GM21360 (cell line): ENCODE measurements at regions not wholly inside any gene's neighbourhood (a gene's known extent, or its start where the extent isn't known, plus 50 kb on each side); places are given as distances from the start of the nearest gene placed in this dataset.
"Not testable (repeated sequence)": the region's sequence is repeated elsewhere in the genome, so short reads cannot be mapped to it uniquely, and the experiment has no call there.

Source experiments
- ATAC-seq: cut with Tn5 transposase; IDR thresholded peaks from one replicate; pipeline ENCODE4 v1.9.1; 2021; ENCODE audit warnings: mild to moderate bottlenecking, moderate library complexity; ENCODE audit not compliant: unreplicated experiment

DNA sequence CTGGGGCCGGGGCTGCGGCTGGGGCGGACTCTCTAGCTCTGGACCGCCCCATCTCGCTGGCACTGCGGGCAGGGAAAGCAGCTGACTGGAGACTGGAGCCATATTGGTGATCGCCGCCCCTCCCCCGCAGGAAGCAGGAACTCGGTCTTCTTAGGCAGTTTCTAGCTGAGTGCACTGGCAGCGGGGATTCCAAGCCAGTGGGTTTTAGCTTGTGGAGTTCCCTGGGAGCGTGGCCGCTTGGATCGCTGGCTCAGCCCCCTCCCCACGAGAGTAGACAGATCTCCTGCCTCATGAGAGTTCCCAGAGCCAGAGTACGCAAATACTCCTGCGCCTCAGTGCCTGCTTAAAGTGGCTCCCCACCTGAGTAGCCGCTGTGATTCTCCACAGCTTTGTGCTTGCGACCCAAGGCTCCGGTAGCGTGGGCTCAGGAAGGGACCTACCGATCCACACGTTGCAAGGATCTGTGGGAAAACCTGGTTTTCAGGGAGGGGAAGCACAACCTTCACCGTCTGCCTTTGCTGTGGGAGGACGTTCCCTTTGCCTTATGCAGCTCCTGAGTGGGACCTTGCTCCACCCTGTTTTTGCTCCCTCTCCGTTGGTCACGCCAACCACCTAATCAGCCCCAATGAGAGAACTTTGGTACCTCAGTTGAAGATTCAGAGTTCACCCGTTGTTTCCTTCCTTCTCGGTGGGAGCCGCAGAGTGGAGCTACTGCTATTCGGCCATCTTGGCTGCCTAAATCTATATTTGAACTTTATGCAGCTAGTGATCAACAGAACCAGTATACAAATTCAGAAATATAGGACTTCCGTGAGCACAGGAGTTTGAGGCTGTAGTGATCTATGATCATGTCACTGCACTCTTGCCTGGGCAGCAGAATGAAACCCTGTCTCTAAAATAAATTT lies 803.9 kb upstream of the PCDH10 start:
- no peak for ATAC-seq

GRCh38 chr4:132346016-132346415 lies 803.1 kb upstream of the PCDH10 start:
- no peak for ATAC-seq

- not testable (repeated sequence) for ATAC-seq
Measured at GRCh38 chr4:132351606-132352005, 797.5 kb upstream of the PCDH10 start.

- no peak for ATAC-seq
Measured at GRCh38 chr4:132382243-132382642, 766.9 kb upstream of the PCDH10 start.

GRCh38 chr4:132383571-132384199 lies 765.4 kb upstream of the PCDH10 start:
- ATAC-seq: no peak

DNA sequence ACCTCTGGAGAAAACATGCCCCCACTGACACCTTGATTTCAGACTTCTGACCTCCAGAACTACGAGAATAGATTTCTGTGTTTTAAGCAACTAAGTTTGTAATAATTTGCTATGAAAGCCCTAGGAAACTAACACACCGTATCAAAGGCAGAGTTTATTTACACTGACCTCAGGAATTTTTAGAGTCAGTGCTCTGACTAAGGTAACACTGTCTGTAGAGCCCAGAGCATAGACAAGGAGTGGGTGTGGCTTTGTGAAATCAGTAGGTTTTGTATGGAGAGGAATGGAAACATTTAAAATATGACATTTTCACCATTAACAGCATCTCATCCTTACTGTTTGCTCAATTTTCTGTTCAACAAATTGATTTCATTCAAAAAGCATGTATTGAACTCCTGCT lies 764.4 kb upstream of the PCDH10 start:
- ATAC-seq: no peak

GRCh38 chr4:132386130-132386529 lies 763.0 kb upstream of the PCDH10 start:
- no peak for ATAC-seq

DNA sequence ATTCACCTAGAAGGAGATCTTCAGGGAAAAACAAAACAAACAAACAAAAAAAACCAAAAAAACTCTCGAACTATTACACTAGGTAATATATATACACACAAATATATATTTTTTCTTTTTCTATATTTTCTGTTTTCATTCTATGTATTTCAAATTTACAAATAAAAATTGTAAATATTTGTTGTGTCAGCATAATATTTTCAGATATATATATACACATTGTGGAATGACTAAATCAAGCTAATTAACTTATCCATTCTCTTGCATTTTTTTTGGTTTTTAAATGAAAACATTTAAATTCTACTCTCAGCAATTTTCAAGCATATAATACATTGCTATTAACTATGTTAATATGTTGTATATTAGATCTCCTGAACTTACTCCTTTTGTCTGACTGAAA lies 762.0 kb upstream of the PCDH10 start:
- ATAC-seq: no peak

GRCh38 chr4:132395561-132395960 lies 753.5 kb upstream of the PCDH10 start:
- ATAC-seq: no peak

DNA sequence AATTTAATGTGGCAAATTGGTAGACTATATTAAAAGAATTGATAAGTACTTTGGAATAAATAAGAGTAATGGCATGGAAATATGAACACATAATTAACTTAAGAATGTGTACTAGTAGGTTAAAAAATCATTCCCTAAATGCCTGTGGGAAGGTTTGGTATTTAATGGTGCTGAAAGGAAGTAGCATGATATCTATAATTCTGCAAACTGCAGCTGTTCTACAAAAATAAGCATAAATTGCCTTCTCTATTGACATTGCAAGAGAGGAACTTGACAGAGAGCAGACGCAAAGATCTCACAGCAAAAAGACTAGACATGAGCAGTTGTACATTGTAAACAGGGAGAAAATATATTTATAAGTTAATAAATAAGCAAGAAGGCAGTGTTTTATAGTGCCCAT lies 752.5 kb upstream of the PCDH10 start:
- no peak for ATAC-seq

GRCh38 chr4:132417220-132417619 lies 731.9 kb upstream of the PCDH10 start:
- no peak for ATAC-seq

DNA sequence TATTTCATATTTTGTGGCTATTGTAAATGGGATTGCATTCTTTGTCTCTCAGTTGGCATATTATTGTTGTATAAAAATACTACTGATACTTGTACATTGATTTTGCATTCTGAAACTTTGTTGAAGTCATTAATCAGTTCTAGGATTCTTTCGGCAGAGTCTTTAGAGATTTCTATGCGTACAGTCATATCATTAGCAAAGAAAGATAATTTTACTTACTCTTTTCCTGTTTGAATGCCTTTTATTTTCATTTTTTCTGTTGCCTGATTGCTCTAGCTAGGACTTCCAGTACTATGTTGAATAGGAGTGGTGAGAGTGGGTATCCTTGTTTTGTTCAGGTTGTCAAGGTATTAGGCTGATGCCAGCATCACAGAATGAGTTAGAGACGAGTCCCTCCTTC lies 722.0 kb upstream of the PCDH10 start:
- no peak for ATAC-seq

DNA sequence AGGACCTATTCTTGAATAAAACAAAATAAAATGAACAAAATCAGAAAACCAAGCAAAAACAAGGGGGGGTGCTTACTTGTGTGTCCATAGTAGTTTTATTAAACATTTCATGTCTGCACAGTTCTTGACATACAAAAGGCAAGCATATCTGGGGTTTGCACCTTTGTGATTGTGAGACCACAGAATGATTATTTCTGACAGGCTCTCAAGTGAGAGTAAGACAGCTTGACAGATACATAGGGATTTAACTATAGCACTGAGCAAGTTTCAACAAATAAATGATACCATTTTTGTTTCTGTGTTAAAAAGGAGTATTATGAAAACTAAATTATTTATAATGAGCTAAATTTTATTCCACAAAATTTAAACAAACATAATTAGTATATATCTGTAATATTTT lies 712.0 kb upstream of the PCDH10 start:
- no peak for ATAC-seq

DNA sequence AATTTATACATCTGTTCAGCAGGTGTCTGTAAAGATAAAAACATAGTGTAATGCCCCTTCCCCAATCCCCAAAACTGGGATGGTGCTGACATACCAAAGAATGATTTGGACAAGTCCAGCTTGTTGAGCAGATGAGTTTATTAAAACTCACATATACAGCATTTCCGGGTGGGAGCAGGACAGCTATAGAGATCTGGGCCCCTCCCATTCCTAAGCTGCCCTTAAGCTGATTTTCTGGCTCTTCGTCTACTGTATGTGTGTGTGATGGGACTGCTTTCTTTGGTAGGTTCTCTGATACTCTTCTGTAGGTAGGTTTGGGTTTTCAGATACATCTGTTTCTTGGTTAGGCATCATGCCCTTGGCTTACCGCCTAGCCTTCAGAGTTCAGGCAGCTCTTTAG lies 703.7 kb upstream of the PCDH10 start:
- ATAC-seq: no peak

- not testable (repeated sequence) for ATAC-seq
Measured at GRCh38 chr4:132457987-132458386, 691.1 kb upstream of the PCDH10 start.

GRCh38 chr4:132479543-132479942 lies 669.6 kb upstream of the PCDH10 start:
- no peak for ATAC-seq

GRCh38 chr4:132488555-132488954 lies 660.5 kb upstream of the PCDH10 start:
- no peak for ATAC-seq

- no peak for ATAC-seq
Measured at GRCh38 chr4:132493476-132493875, 655.6 kb upstream of the PCDH10 start.

- not testable (repeated sequence) for ATAC-seq
Measured at GRCh38 chr4:132495267-132495812, 653.8 kb upstream of the PCDH10 start.

GRCh38 chr4:132498215-132498614 lies 650.9 kb upstream of the PCDH10 start:
- no peak for ATAC-seq

- ATAC-seq: no peak
Measured at GRCh38 chr4:132502096-132502552, 647.0 kb upstream of the PCDH10 start.

GRCh38 chr4:132504438-132504837 lies 644.7 kb upstream of the PCDH10 start:
- no peak for ATAC-seq
